ACHN (cell line): ENCODE measurements at regions not wholly inside any gene's neighbourhood (a gene's known extent, or its start where the extent isn't known, plus 50 kb on each side); places are given as distances from the start of the nearest gene placed in this dataset.

Experiments
- DNase-seq: peaks from one replicate; pipeline ENCODE4 v3.0.0-alpha.2; 2015
- in situ Hi-C: cut with HindIII; loops from 2 replicates; pipeline ENCODE4 v1.10.0; 2017; ENCODE audit warnings: low sequenced_read_pairs, low pct_ligation_motif_present, low pct_unique_long_range_greater_than_20kb

- in situ Hi-C loops: no loop called here
- no peak for DNase-seq
Observed at GRCh38 chr9:23537192-23538066, 288.6 kb downstream of the ELAVL2 start.

GRCh38 chr9:23538067-23538402 lies 288.0 kb downstream of the ELAVL2 start:
- DNase-seq: no peak
- in situ Hi-C loops: no loop called here

GRCh38 chr9:23538461-23539003 lies 287.5 kb downstream of the ELAVL2 start:
- in situ Hi-C loops: no loop called here
- DNase-seq: no peak

- in situ Hi-C loops: no loop called here
- DNase-seq: no peak
Observed at GRCh38 chr9:23539311-23539710, 286.7 kb downstream of the ELAVL2 start.

GRCh38 chr9:23541976-23542375 lies 284.1 kb downstream of the ELAVL2 start:
- in situ Hi-C loops: no loop called here
- DNase-seq: no peak

GRCh38 chr9:23542438-23542837 lies 283.6 kb downstream of the ELAVL2 start:
- no peak for DNase-seq
- in situ Hi-C loops: no loop called here

GRCh38 chr9:23542927-23543326 lies 283.1 kb downstream of the ELAVL2 start:
- in situ Hi-C loops: no loop called here
- no peak for DNase-seq

- no peak for DNase-seq
- in situ Hi-C loops: no loop called here
Observed at GRCh38 chr9:23543419-23543818, 282.6 kb downstream of the ELAVL2 start.

GRCh38 chr9:23545728-23546127 lies 280.3 kb downstream of the ELAVL2 start:
- in situ Hi-C loops: no loop called here
- DNase-seq: no peak

- no peak for DNase-seq
- in situ Hi-C loops: no loop called here
Observed at GRCh38 chr9:23551311-23551721, 274.7 kb downstream of the ELAVL2 start.

GRCh38 chr9:23551929-23552707 lies 273.9 kb downstream of the ELAVL2 start:
- in situ Hi-C loops: no loop called here
- no peak for DNase-seq

- in situ Hi-C loops: no loop called here
- DNase-seq: no peak
Observed at GRCh38 chr9:23552876-23553601, 273.0 kb downstream of the ELAVL2 start.

- DNase-seq: no peak
- in situ Hi-C loops: no loop called here
Observed at GRCh38 chr9:23554686-23555085, 271.4 kb downstream of the ELAVL2 start.

- in situ Hi-C loops: no loop called here
- no peak for DNase-seq
Observed at GRCh38 chr9:23555851-23556250, 270.2 kb downstream of the ELAVL2 start.

- DNase-seq: no peak
- in situ Hi-C loops: no loop called here
Observed at GRCh38 chr9:23556459-23556858, 269.6 kb downstream of the ELAVL2 start.

- no peak for DNase-seq
- in situ Hi-C loops: no loop called here
Observed at GRCh38 chr9:23557689-23558088, 268.4 kb downstream of the ELAVL2 start.

GRCh38 chr9:23559522-23559921 lies 266.5 kb downstream of the ELAVL2 start:
- in situ Hi-C loops: no loop called here

GRCh38 chr9:23563517-23563916 lies 262.5 kb downstream of the ELAVL2 start:
- in situ Hi-C loops: no loop called here

More at GRCh38 chr9:23559522-23559921, 266.5 kb downstream of the ELAVL2 start:
- DNase-seq: no peak

More at GRCh38 chr9:23563517-23563916, 262.5 kb downstream of the ELAVL2 start:
- no peak for DNase-seq
